C4-2B (cell line): ENCODE measurements at regions not wholly inside any gene's neighbourhood (a gene's known extent, or its start where the extent isn't known, plus 50 kb on each side); places are given as distances from the start of the nearest gene placed in this dataset.

Experiments
- CTCF ChIP-seq: fragments of 450-650 bp; conservative IDR thresholded peaks from 2 replicates; pipeline ENCODE4 v1.5.1; 2017; ENCODE audit warnings: mild to moderate bottlenecking
- ZFX ChIP-seq: fragments of 450-650 bp; IDR thresholded peaks from 2 replicates; pipeline ENCODE4 v1.6.1; 2017

DNA sequence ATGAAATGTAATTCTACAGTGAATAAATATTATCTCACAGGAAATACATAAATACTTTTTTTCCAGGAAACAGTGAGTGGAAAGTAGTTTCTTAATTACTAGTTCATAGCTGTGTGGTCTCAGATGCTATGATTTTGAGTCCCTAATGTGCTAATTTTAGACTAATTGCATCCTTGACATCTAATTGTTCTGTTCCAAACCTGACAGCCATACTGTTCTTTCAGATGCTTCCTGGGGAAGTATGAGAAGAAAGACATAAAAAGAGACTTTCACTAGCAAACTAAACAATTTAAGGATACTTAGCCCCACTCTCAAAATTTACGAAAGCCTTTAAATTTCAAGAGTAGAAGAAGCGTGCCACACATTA, 350.9 kb upstream of the CDH20 start:
- TF ChIP-seq CTCF (no peak), ZFX (no peak)
